Right atrium auricular region (tissue), 2 donors: ENCODE measurements at regions not wholly inside any gene's neighbourhood (a gene's known extent, or its start where the extent isn't known, plus 50 kb on each side); places are given as distances from the start of the nearest gene placed in this dataset.
"Not testable (repeated sequence)": the region's sequence is repeated elsewhere in the genome, so short reads cannot be mapped to it uniquely, and the experiment has no call there.

ENCODE experiments used
- DNase-seq: peaks from one replicate; pipeline ENCODE4 v3.0.0-alpha.2; 2019; ENCODE audit warnings: low spot score
- H3K27ac ChIP-seq, 2 donors: fragments of 200-600 bp; sonication (generic); 1 replicate in 1 of 2; 2 replicates in 1 of 2; pipeline ENCODE4 v1.5.1; 2016 to 2019
- H3K27me3 ChIP-seq, 2 donors: fragments of 200-600 bp; sonication (generic); one replicate each; pipeline versions ENCODE4 v1.5.1 to v1.6.0; 2017 to 2019
- H3K36me3 ChIP-seq: fragments of 200-600 bp; sonication (generic); one replicate; pipeline ENCODE4 v1.5.1; 2016
- H3K4me1 ChIP-seq, 2 donors: fragments of 200-600 bp; sonication (generic); one replicate each; pipeline versions ENCODE4 v1.5.1 to v1.6.0; 2017 to 2019
- H3K4me3 ChIP-seq, 2 donors: fragments of 200-600 bp; sonication (generic); 1 replicate in 1 of 2; 2 replicates in 1 of 2; pipeline ENCODE4 v1.5.1; 2017 to 2019; ENCODE audit warnings: mild to moderate bottlenecking in 1 of 2, moderate library complexity in 1 of 2
- H3K9me3 ChIP-seq, 2 donors: fragments of 200-600 bp; sonication (generic); one replicate each; pipeline ENCODE4 v1.5.1; 2019
- CTCF ChIP-seq, 2 donors: fragments of 200-600 bp; sonication (generic); IDR thresholded peaks; one replicate each; pipeline ENCODE4 v1.5.1; 2019; ENCODE audit warnings: antibody characterized with exemption in 2 of 2

DNA sequence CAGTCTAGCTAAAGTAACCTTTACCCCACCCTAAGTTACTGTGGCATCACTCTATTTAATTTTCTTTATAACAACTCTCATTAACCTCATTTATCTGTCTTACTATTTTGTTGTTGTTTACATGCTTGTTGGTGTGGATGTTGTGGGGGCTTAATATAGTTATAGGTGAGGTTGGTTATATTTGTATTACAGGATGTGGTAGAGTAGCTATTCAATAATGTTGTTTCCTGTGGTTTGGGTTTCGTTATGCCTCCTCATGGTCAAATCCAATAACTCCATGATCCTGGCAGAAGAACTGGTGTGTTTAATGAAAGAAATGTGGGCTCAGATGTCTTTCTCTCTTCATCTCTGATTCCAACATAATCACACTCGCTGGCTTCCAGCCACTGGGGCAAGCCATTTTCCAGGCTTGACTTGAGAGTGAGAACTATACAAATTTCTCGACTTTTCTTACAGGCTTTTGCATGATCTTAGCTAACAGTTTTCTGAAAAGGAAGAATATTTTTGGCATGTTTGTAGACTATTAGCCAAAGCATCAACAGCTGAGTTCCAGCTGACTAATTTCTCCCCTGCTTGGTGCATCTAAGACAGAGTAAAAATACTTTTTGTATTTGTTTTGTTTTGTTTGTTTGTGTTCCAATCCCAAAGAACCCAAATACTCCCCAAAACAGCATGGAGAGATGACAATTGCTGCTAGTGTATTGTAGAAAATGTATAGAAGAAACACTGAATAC lies 303.7 kb upstream of the PAPPA start:
- no peaks in the 10 kb centered on the region for H3K27me3 ChIP-seq
- no peaks in the 10 kb centered on the region for H3K4me1 ChIP-seq
- H3K4me3 ChIP-seq, result no peak overlapping the region
- no peaks in the 10 kb centered on the region for H3K9me3 ChIP-seq
- no peak for DNase-seq
- no peaks in the 10 kb centered on the region for H3K36me3 ChIP-seq
- H3K27ac ChIP-seq, result no peak overlapping the region
- no peak for TF ChIP-seq CTCF (IDR thresholded peaks at IDR 0.05)

- no peaks in the 10 kb centered on the region for H3K4me1 ChIP-seq
Observed at GRCh38 chr9:115850548-115851304, 302.9 kb upstream of the PAPPA start.

GRCh38 chr9:115855458-115856133 lies 298.0 kb upstream of the PAPPA start:
- no peak for TF ChIP-seq CTCF (IDR thresholded peaks at IDR 0.05)
- H3K4me1 ChIP-seq, result no peaks in the 10 kb centered on the region
- no peak overlapping the region for H3K27ac ChIP-seq
- no peaks in the 10 kb centered on the region for H3K9me3 ChIP-seq
- DNase-seq, result no peak
- no peaks in the 10 kb centered on the region for H3K36me3 ChIP-seq
- H3K27me3 ChIP-seq, result no peaks in the 10 kb centered on the region
- no peak overlapping the region for H3K4me3 ChIP-seq

More at GRCh38 chr9:115850548-115851304, 302.9 kb upstream of the PAPPA start:
- DNase-seq, result no peak
- Histone ChIP-seq H3K27ac (no peak overlapping the region), H3K4me3 (no peak overlapping the region), H3K36me3 (no peaks in the 10 kb centered on the region), H3K27me3 (no peaks in the 10 kb centered on the region), H3K9me3 (no peaks in the 10 kb centered on the region)
- TF ChIP-seq CTCF (IDR thresholded peaks at IDR 0.05), result no peak

DNA sequence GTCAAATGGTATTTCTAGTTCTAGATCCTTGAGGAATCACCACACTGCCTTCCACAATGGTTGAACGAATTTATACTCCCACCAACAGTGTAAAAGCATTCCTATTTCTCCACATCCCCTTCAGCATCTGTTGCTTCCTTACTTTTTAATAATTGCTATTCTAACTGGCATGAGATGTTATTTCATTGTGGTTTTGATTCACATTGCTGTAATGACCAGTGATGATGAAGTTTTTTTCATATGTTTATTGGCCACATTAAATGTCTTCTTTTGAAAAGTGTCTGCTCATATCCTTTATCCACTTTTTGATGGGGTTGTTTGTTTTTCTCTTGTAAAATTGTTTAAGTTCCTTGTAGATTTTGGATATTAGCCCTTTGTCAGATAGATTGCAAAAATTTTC lies 295.2 kb upstream of the PAPPA start:
- H3K27me3 ChIP-seq, H3K27ac ChIP-seq, H3K4me3 ChIP-seq, H3K36me3 ChIP-seq, H3K4me1 ChIP-seq, H3K9me3 ChIP-seq, DNase-seq: not testable (repeated sequence)

- no peak for TF ChIP-seq CTCF (IDR thresholded peaks at IDR 0.05)
- no peak overlapping the region for H3K27ac ChIP-seq
- H3K36me3 ChIP-seq, result no peaks in the 10 kb centered on the region
- H3K4me1 ChIP-seq, result no peaks in the 10 kb centered on the region
- H3K9me3 ChIP-seq, result no peaks in the 10 kb centered on the region
- no peak overlapping the region for H3K4me3 ChIP-seq
- no peak for DNase-seq
- H3K27me3 ChIP-seq, result no peaks in the 10 kb centered on the region
Observed at GRCh38 chr9:115862021-115862420, 291.6 kb upstream of the PAPPA start.

GRCh38 chr9:115864581-115864980 lies 289.0 kb upstream of the PAPPA start:
- Histone ChIP-seq H3K27me3 (no peaks in the 10 kb centered on the region), H3K4me1 (no peaks in the 10 kb centered on the region)
- no peak for TF ChIP-seq CTCF (IDR thresholded peaks at IDR 0.05)

More at GRCh38 chr9:115864581-115864980, 289.0 kb upstream of the PAPPA start:
- DNase-seq, result no peak
- H3K4me3 ChIP-seq, result no peak overlapping the region
- H3K36me3 ChIP-seq, result no peaks in the 10 kb centered on the region
- no peak overlapping the region for H3K27ac ChIP-seq
- no peaks in the 10 kb centered on the region for H3K9me3 ChIP-seq
